Right cardiac atrium (tissue), 5 donors: ENCODE measurements at regions not wholly inside any gene's neighbourhood (a gene's known extent, or its start where the extent isn't known, plus 50 kb on each side); places are given as distances from the start of the nearest gene placed in this dataset.

Experiments
- ATAC-seq, 2 donors: fragments of 200-7000 bp; cut with Tn5 transposase; one replicate each; pipeline versions ENCODE4 v1.8.0 to v1.9.1; 2020; ENCODE audit warnings: moderate library complexity in 2 of 2, mild to moderate bottlenecking in 1 of 2
- DNase-seq, 3 donors: peaks; one replicate each; pipeline ENCODE4 v3.0.0-alpha.2; 2020
- H3K27ac ChIP-seq: one replicate; pipeline ENCODE4 v1.5.1; 2013; ENCODE audit warnings: mild to moderate bottlenecking, low read length, control low read depth, moderate library complexity
- H3K27me3 ChIP-seq: one replicate; pipeline ENCODE4 v1.6.1; 2013; ENCODE audit not compliant: control insufficient read depth, insufficient read depth
- H3K4me1 ChIP-seq: one replicate; pipeline ENCODE4 v1.6.1; 2013; ENCODE audit warnings: low read length; ENCODE audit not compliant: control insufficient read depth, insufficient read depth
- H3K4me3 ChIP-seq: one replicate; pipeline ENCODE4 v1.5.1; 2013; ENCODE audit warnings: low read length, control low read depth
- H3K9me3 ChIP-seq: one replicate; pipeline ENCODE4 v1.6.1; 2013; ENCODE audit warnings: low read length; ENCODE audit not compliant: control insufficient read depth
- WGBS: extraction: QIAGEN DNeasy Blood & Tissue Kit; methylation state at CpG from one replicate; pipeline ENCODE4 v1.1.7; 2013; 5-methylcytosine and 5-hydroxymethylcytosine counted together
- intact Hi-C, 4 donors: fragments of 100-400 bp; cut with DNase I; formaldehyde crosslinking; loops; one replicate each; pipeline versions ENCODE4 v1.11.0 to v1.14.0; 2022 to 2023
- donor health status: healthy with polysubstance abuse.
- donor health status: DM: no; HTN: yes; CAD: no.
- donor health status: DM: no; HTN: no; CAD: no.
- donor health status: DM: no; HTN: yes; CAD: no; lungs with severe emphysema.
- donor health status: DM: yes; HTN: yes; CAD: no.

DNA sequence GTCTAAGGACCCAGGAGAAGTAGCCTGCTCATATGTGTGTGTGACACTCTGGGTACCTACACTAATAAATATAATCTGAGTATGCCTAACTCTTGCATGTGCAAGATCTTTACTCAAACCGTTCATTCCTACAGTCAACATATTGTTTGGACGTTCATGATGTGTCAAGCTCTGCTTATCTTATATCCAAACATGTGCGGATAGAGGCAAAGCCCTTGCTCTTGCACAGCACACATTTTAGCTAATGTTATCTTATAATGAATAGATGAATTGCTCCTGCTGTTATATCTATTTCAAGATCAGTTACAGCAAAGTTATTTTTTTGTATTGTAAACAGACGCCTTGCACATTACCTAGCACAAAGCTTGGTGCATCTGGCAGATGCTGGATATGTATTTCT is 228.4 kb upstream of the FLRT2 start:
- Histone ChIP-seq H3K27ac (no peak overlapping the region), H3K4me3 (no peak overlapping the region), H3K9me3 (no peaks in the 10 kb centered on the region), H3K27me3 (no peaks in the 10 kb centered on the region), H3K4me1 (no peaks in the 10 kb centered on the region)
- no peak for DNase-seq
- intact Hi-C loops: no loop called here
- 64% methylated on average over 4 of the region's 4 CpGs for WGBS
- ATAC-seq: no peak

DNA sequence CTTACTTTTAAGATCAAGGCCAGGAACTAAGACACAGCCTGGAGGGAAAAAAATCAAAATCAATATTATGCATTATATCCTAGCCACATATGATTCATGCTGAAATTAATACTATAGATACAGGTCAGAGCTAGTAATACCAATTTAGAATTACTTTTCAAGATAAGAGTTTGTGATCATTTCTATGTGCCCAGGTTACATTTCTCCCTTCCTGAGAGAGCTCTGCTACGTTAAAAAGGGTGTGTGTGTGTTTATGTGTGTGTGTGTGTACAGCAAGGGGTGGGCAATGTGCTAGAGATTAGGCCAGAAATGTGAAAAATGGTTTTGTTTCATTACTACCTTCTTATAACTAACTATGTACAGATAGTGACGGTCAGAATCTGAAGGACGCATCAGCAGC is 223.9 kb upstream of the FLRT2 start:
- 94% methylated on average over 3 of the region's 3 CpGs for WGBS
- no peak for DNase-seq
- Histone ChIP-seq H3K4me3 (no peak overlapping the region), H3K27ac (no peak overlapping the region), H3K27me3 (no peaks in the 10 kb centered on the region), H3K9me3 (no peaks in the 10 kb centered on the region), H3K4me1 (peaks cover 4% of the 10 kb centered on the region)
- ATAC-seq: no peak
- intact Hi-C loops: no loop called here

DNA sequence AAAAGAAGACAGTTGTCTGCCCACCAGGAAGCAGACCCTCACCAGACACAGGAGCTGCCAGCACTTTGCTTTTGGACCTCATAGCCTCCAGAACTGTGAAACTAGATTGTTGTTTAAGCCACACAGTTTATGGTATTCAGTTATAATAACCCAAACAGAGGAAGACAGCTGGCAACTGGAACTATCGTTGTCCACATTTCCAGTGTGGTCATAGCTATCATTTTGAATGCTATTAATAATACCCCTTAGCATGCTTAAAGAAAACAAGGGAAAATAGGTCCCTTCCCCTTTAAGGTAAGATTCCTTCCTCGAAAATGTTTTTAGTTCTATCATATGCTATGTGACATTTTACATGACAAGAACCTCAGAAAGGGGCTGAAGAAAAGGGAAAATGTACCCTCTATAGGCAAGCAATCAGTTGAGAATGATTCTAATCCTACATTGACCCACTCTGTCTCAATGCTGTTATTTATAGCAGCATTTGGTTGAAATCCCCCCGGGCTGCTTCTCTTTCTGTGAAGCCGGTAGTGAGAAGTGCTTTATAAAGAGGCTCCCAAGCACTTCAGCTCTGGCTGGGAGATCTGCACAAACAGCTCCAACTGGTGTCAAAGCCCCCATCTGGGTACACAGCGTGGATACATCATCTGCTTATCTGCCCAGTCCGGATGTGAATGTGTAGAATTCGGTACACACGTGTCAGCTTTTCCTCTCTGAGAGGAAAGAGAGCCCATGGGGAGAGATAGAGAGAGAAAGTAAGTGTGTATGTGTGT is 221.2 kb upstream of the FLRT2 start:
- Histone ChIP-seq H3K27ac (no peak overlapping the region), H3K9me3 (no peaks in the 10 kb centered on the region), H3K4me3 (peak overlapping the region; percentile 1), H3K4me1 (peaks cover 4% of the 10 kb centered on the region), H3K27me3 (no peaks in the 10 kb centered on the region)
- 4% methylated on average over 8 of the region's 8 CpGs for WGBS
- intact Hi-C loops: no loop called here
- no peak for DNase-seq
- ATAC-seq: peak in 1 of 2 donors; percentile 29

DNA sequence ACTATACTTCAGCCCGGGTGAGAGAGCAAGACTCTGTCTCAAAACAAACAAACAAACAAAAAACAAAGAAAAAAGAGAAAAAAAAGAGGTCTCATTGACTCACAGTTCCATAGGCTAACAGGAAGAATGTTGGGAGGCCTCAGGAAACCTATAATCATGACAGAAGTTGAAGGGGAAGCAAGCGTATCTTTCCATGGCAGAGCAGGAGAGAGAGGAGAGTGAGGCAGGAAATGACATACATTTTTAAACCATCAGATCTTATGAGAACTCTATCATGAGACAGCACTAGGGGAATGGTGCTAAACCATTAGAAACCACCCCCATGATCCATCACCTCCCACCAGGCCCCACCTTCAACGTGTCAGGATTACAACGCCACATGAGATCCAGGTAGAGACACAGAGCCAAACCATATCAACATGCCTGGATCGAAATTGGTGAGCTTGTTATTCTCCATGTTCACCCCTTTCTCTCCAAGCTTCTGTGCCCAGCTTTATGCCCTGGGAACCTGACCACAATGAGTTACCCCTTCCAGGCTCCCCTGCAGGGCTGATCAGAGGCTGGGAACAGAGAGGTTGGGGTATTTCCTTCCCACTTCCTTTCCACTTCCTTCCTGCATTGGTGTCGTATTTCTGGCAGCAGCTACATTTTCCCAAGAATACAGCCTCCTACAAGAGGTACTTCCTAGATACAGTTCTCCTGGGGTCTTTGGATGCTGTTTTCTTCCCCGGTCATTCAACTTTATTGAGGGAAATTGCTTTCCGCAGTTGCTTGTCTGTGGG is 219.3 kb upstream of the FLRT2 start:
- no peaks in the 10 kb centered on the region for H3K9me3 ChIP-seq
- no peaks in the 10 kb centered on the region for H3K27me3 ChIP-seq
- no peak overlapping the region for H3K27ac ChIP-seq
- WGBS: 84% methylated on average over 8 of the region's 8 CpGs
- DNase-seq (no peak), ATAC-seq (no peak)
- peaks cover 4% of the 10 kb centered on the region for H3K4me1 ChIP-seq
- H3K4me3 ChIP-seq: no peak overlapping the region
- intact Hi-C loops: no loop called here

DNA sequence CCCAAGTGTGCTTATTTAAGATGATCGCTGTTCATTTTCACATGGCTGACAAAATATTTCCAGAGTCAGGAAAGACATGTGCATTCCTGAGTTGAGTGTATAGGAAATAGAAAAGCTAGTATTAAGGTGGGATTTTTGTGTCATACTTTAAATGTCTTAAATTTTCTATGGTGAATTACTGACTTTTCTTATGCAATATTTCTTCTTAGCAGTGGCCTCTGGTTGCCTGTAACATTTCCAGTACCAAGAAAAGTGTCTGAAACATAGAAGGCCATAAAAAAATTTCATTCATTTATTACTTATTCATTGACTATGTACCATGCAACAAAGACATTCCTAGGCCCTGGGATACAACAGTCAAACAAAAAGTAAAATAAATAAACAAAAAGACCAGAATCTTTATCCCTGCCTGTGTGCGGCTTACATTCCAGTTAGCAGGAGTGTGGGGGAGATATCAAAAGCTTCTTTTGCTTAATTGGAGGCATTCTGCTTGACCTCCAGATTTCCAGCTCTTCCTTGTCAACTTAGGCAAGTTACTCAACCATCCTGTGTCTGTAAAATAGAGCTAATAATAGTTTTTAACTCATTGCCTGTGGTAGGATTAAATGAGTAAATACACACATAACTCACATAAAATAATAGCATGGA is 216.3 kb upstream of the FLRT2 start:
- no peaks in the 10 kb centered on the region for H3K9me3 ChIP-seq
- H3K4me1 ChIP-seq: peaks cover 4% of the 10 kb centered on the region
- H3K27me3 ChIP-seq: no peaks in the 10 kb centered on the region
- WGBS: 92% methylated on average over 2 of the region's 2 CpGs
- H3K27ac ChIP-seq: no peak overlapping the region
- no peak overlapping the region for H3K4me3 ChIP-seq
- no peak for DNase-seq
- no peak for ATAC-seq
- intact Hi-C loops: no loop called here

DNA sequence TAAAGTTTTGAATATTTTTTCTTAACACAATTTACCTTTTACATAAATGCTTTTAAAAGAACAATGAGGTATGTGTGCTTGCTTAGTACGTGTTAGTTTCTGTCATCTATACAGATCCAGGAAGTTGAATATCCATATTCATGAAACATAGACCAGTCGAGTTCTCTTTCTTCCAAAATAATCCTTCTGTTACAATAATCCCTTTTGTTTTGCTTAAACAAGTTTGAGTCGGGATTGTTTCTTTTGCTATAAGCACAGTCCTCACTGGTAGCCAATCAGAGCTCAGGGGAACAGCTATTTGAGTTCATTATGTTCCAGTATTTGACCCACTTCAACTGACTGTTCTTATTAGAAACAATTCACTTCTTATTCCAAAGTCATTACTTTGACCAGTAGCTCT is 214.7 kb upstream of the FLRT2 start:
- DNase-seq: no peak
- no peak for ATAC-seq
- Histone ChIP-seq H3K4me3 (no peak overlapping the region), H3K27ac (no peak overlapping the region), H3K9me3 (no peaks in the 10 kb centered on the region), H3K27me3 (no peaks in the 10 kb centered on the region), H3K4me1 (no peaks in the 10 kb centered on the region)
- 71% methylated on average over 3 of the region's 3 CpGs for WGBS
- intact Hi-C loops: no loop called here

DNA sequence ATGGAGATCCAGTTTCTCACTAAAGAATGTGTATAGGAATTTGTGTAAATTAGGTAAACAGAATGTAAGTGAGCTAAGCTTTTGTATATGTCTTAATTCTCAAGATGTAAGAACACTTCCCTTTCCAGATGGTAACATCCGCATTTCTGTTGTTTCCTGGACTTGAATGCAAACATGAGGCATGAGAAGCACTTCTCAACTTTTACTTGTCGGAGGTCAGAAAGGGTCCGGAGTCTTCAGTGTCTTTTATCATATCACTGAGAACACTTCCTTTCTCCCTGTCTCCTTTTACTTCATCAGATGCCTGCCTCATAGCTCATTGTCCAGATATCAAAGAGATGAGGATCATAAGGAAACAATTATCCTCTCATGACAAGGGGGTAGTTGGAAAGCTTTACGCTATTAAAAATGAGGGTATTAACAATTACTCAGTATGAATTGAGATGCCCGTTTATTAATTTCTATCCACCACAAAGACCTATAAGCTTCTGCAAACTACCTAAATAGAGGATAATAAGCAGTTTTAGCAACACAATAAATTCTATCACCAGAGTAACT is 214.1 kb upstream of the FLRT2 start:
- no peak overlapping the region for H3K4me3 ChIP-seq
- ATAC-seq (no peak), DNase-seq (no peak)
- H3K9me3 ChIP-seq: no peaks in the 10 kb centered on the region
- intact Hi-C loops: no loop called here
- no peaks in the 10 kb centered on the region for H3K4me1 ChIP-seq
- WGBS: 62% methylated on average over 5 of the region's 5 CpGs
- no peaks in the 10 kb centered on the region for H3K27me3 ChIP-seq
- H3K27ac ChIP-seq: no peak overlapping the region

DNA sequence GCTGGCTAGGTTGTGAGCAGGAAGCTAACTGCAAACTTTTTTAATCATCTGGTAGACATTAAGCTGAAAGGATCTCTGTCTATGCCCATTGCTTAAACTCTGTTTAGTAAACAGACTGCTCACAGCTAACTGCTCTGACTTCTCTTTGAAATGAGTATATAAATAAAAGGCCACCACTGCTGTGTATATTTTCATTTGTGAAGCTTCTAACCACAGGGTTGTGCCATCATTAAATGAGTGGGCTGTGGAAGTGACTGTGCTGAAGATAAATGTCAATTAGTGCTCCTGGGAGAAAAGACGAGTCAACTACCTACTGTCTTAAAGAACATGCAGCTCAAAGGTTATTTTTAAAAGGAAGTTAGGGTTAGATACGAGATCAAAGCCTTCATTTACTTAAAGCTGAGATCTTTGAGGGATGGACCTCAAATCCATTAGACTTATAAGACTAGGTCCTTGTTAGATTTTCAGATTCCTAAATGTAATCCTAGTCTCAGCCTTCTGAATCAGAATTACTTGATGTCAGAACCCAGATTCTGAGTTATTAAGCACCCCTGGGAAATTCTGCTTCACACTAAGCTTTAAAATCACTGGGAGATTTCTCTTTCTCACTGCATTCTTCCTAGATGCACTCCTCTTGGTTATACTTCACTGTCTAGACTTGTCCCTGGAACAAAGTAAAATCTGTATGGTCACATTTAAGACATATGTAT is 213.1 kb upstream of the FLRT2 start:
- ATAC-seq: no peak
- DNase-seq: no peak
- WGBS: 76% methylated on average over 2 of the region's 2 CpGs
- no peaks in the 10 kb centered on the region for H3K9me3 ChIP-seq
- intact Hi-C loops: no loop called here
- H3K27ac ChIP-seq: no peak overlapping the region
- no peak overlapping the region for H3K4me3 ChIP-seq
- H3K27me3 ChIP-seq: no peaks in the 10 kb centered on the region
- H3K4me1 ChIP-seq: no peaks in the 10 kb centered on the region

DNA sequence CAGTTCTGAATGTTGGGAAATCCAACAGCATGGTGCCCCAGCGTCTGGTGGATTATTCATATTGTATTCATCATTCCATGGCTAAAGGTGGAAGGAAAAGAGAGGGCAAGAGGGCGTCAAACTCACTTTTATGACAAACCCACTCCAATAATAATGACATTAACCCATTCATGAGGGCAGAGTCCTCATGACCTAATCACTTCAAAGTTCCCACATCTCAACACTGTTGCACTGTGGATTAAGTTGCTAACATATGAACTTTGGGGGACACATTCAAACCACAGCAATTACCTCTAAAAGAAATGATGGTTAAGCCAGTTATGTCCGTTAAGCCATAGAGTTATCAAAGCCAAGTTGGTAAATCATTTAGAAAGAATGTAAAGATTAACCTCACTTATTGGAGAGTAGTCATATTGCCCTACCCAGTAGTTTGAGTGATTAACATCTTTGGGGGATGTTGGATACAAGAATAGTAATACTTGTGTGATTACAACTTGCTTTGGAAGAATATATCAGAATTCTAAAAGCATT is 212.4 kb upstream of the FLRT2 start:
- no peaks in the 10 kb centered on the region for H3K9me3 ChIP-seq
- H3K4me1 ChIP-seq: no peaks in the 10 kb centered on the region
- H3K27ac ChIP-seq: no peak overlapping the region
- no peak overlapping the region for H3K4me3 ChIP-seq
- ATAC-seq (no peak), DNase-seq (no peak)
- H3K27me3 ChIP-seq: no peaks in the 10 kb centered on the region
- intact Hi-C loops: no loop called here
- 90% methylated on average over 3 of the region's 3 CpGs for WGBS

DNA sequence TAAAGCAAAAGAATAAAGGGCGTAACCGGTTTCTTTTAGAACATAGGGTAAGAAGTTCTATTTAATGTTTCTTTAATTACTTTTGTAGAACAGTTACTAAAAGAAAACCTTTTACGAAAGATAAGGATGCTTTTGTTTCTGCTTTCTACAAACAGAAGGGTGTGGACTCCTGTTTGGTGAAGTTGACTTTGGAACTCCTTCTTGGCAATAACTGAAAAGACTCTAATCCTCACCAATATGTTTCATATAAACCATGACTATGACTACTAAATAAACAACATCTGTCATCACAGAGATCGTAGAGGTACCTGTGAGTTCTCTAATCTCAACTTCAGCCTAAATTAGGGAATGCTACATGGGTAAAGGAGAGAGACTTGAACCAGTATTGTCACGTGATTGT is 210.8 kb upstream of the FLRT2 start:
- ATAC-seq: peak in 1 of 2 donors; percentile 75
- WGBS: 83% methylated on average over 5 of the region's 5 CpGs
- H3K27ac ChIP-seq: no peak overlapping the region
- no peaks in the 10 kb centered on the region for H3K9me3 ChIP-seq
- DNase-seq: no peak
- intact Hi-C loops: no loop called here
- H3K4me3 ChIP-seq: no peak overlapping the region
- no peaks in the 10 kb centered on the region for H3K4me1 ChIP-seq
- H3K27me3 ChIP-seq: no peaks in the 10 kb centered on the region
